SK-N-SH treated with all-trans-retinoic acid at 6 μM for 48 hours (cell line): ENCODE measurements at regions not wholly inside any gene's neighbourhood (a gene's known extent, or its start where the extent isn't known, plus 50 kb on each side); places are given as distances from the start of the nearest gene placed in this dataset.

Source experiments
- ATAC-seq: fragments of 200-7000 bp; cut with Tn5 transposase; 3 replicates; pipeline ENCODE4 v1.9.1; 2020; ENCODE audit warnings: mild to moderate bottlenecking, moderate library complexity
- ARNTL ChIP-seq: fragments of 450-650 bp; formaldehyde crosslinking; IDR thresholded peaks from 2 replicates; pipeline ENCODE4 v1.5.0; 2020; ENCODE audit warnings: low read depth, mild to moderate bottlenecking, moderate library complexity, borderline replicate concordance
- BACH2 ChIP-seq: fragments of 250-450 bp; sonication (Bioruptor Pico); IDR thresholded peaks from 2 replicates; pipeline ENCODE4 v1.9.0; 2021; ENCODE audit warnings: mild to moderate bottlenecking, borderline replicate concordance
- CREB5 ChIP-seq: fragments of 250-450 bp; sonication (Bioruptor Pico); IDR thresholded peaks from 2 replicates; pipeline ENCODE4 v1.5.1; 2020; ENCODE audit warnings: low read depth, mild to moderate bottlenecking, moderate library complexity
- CSRNP3 ChIP-seq: fragments of 250-450 bp; sonication (Bioruptor Pico); IDR thresholded peaks from 2 replicates; pipeline ENCODE4 v1.5.1; 2021; ENCODE audit warnings: mild to moderate bottlenecking, moderate library complexity
- ESRRG ChIP-seq: fragments of 250-450 bp; sonication (Bioruptor Pico); IDR thresholded peaks from 2 replicates; pipeline ENCODE4 v1.6.1; 2021; ENCODE audit warnings: mild to moderate bottlenecking
- GLIS3 ChIP-seq: fragments of 250-450 bp; sonication (Bioruptor Pico); IDR thresholded peaks from 2 replicates; pipeline ENCODE4 v1.5.0; 2020; ENCODE audit warnings: mild to moderate bottlenecking, moderate library complexity
- ISL1 ChIP-seq: fragments of 250-450 bp; sonication (Bioruptor Pico); IDR thresholded peaks from 2 replicates; pipeline ENCODE4 v2.1.2; 2022; ENCODE audit warnings: mild to moderate bottlenecking, moderate library complexity
- OSR1 ChIP-seq: fragments of 250-450 bp; sonication (Bioruptor Pico); IDR thresholded peaks from 2 replicates; pipeline ENCODE4 v1.8.0; 2022; ENCODE audit warnings: moderate library complexity, mild to moderate bottlenecking, inconsistent platforms
- PATZ1 ChIP-seq: fragments of 250-450 bp; sonication (Bioruptor Pico); IDR thresholded peaks from 2 replicates; pipeline ENCODE4 v1.8.0; 2020; ENCODE audit warnings: mild to moderate bottlenecking, moderate library complexity, borderline replicate concordance
- POU6F1 ChIP-seq: fragments of 250-450 bp; sonication (Bioruptor Pico); IDR thresholded peaks from 2 replicates; pipeline ENCODE4 v1.8.0; 2021; ENCODE audit warnings: low read depth, mild to moderate bottlenecking, moderate library complexity, borderline replicate concordance
- PPARA ChIP-seq: fragments of 250-450 bp; sonication (Bioruptor Pico); IDR thresholded peaks from 2 replicates; pipeline ENCODE4 v1.5.0; 2020; ENCODE audit warnings: mild to moderate bottlenecking, borderline replicate concordance
- SNAI2 ChIP-seq: fragments of 250-450 bp; sonication (Bioruptor Pico); IDR thresholded peaks from 2 replicates; pipeline ENCODE4 v1.5.0; 2020; ENCODE audit warnings: mild to moderate bottlenecking, moderate library complexity
- TOX ChIP-seq: fragments of 250-450 bp; sonication (Bioruptor Pico); IDR thresholded peaks from 2 replicates; pipeline ENCODE4 v1.8.0; 2021; ENCODE audit warnings: mild to moderate bottlenecking, moderate library complexity, borderline replicate concordance
- TSHZ2 ChIP-seq: fragments of 250-450 bp; sonication (Bioruptor Pico); IDR thresholded peaks from 2 replicates; pipeline ENCODE4 v1.5.0; 2020; ENCODE audit warnings: mild to moderate bottlenecking, moderate library complexity
- ZFP3 ChIP-seq: fragments of 250-450 bp; sonication (Bioruptor Pico); IDR thresholded peaks from 2 replicates; pipeline ENCODE4 v1.5.0; 2020; ENCODE audit warnings: mild to moderate bottlenecking, moderate library complexity
- ZNF565 ChIP-seq: fragments of 450-650 bp; formaldehyde crosslinking; conservative IDR thresholded peaks from 2 replicates; pipeline ENCODE4 v1.5.0; 2020; ENCODE audit warnings: low read depth, mild to moderate bottlenecking, moderate library complexity
- ZNF70 ChIP-seq: fragments of 450-650 bp; formaldehyde crosslinking; IDR thresholded peaks from 2 replicates; pipeline ENCODE4 v1.5.0; 2020; ENCODE audit warnings: mild to moderate bottlenecking, moderate library complexity
- ZNF8 ChIP-seq: fragments of 450-650 bp; formaldehyde crosslinking; IDR thresholded peaks from 2 replicates; pipeline ENCODE4 v1.5.0; 2020; ENCODE audit warnings: mild to moderate bottlenecking, moderate library complexity

GRCh38 chr4:179977378-179977777 lies 2265.8 kb upstream of the TENM3 start (continued):
- no peak for TF ChIP-seq PATZ1 (CRISPR knock-in tag)

GRCh38 chr4:179981161-179981560 lies 2262.0 kb upstream of the TENM3 start:
- no peak for TF ChIP-seq GLIS3 (CRISPR knock-in tag)
- no peak for TF ChIP-seq OSR1 (CRISPR knock-in tag)
- TF ChIP-seq CSRNP3 (CRISPR knock-in tag) = no peak
- TF ChIP-seq TSHZ2 = no peak
- no peak for TF ChIP-seq ZNF70 (CRISPR knock-in tag)
- TF ChIP-seq PATZ1 (CRISPR knock-in tag) = no peak
- TF ChIP-seq ISL1 (CRISPR knock-in tag) = no peak
- no peak for TF ChIP-seq ARNTL
- no peak for TF ChIP-seq POU6F1 (CRISPR knock-in tag)
- no peak for TF ChIP-seq PPARA (CRISPR knock-in tag)
- TF ChIP-seq, all 23 proteins: peak for 0
- ATAC-seq = no peak

- ATAC-seq = no peak
- TF ChIP-seq ARNTL (no peak), TOX (CRISPR knock-in tag) (no peak), ZNF8 (no peak), ISL1 (CRISPR knock-in tag) (no peak), CREB5 (CRISPR knock-in tag) (no peak), BACH2 (CRISPR knock-in tag) (no peak), ZNF565 (CRISPR knock-in tag) (no peak), ESRRG (CRISPR knock-in tag) (no peak)
Observed at GRCh38 chr4:179989975-179990374, 2253.2 kb upstream of the TENM3 start.

- no peak for ATAC-seq
- TF ChIP-seq ARNTL = no peak
- TF ChIP-seq PPARA (CRISPR knock-in tag) = no peak
- TF ChIP-seq ISL1 (CRISPR knock-in tag) = no peak
- TF ChIP-seq ZFP3 = no peak
- TF ChIP-seq SNAI2 (CRISPR knock-in tag) = no peak
- TF ChIP-seq OSR1 (CRISPR knock-in tag) = no peak
- TF ChIP-seq POU6F1 (CRISPR knock-in tag) = no peak
- no peak for TF ChIP-seq ZNF565 (CRISPR knock-in tag)
- TF ChIP-seq PATZ1 (CRISPR knock-in tag) = no peak
- no peak for TF ChIP-seq CREB5 (CRISPR knock-in tag)
Observed at GRCh38 chr4:180009316-180009715, 2233.9 kb upstream of the TENM3 start.
